ENCODE measurements at regions not wholly inside any gene's neighbourhood (a gene's known extent, or its start where the extent isn't known, plus 50 kb on each side); places are given as distances from the start of the nearest gene placed in this dataset.

- DNase-seq (ENCODE audit: low read depth), result no peak
- H3K4me3 ChIP-seq (ENCODE audit: low read depth, low read length), result no peak overlapping the region
- no peak for TF ChIP-seq CTCF (conservative IDR thresholded peaks at IDR 0.05; ENCODE audit: low read depth, low read length)
Observed at GRCh38 chr2:128834880-128835252, 516.2 kb upstream of the HS6ST1 start.

- no peak for TF ChIP-seq CTCF (conservative IDR thresholded peaks at IDR 0.05; ENCODE audit: low read depth, low read length)
- H3K4me3 ChIP-seq (ENCODE audit: low read depth, low read length), result no peak overlapping the region
- no peak for DNase-seq (ENCODE audit: low read depth)
Observed at GRCh38 chr2:128835342-128835855, 516.7 kb upstream of the HS6ST1 start.

- DNase-seq (ENCODE audit: low read depth), result no peak
- no peak overlapping the region for H3K4me3 ChIP-seq (ENCODE audit: low read depth, low read length)
- no peak for TF ChIP-seq CTCF (conservative IDR thresholded peaks at IDR 0.05; ENCODE audit: low read depth, low read length)
Observed at GRCh38 chr2:128835974-128836373, 517.3 kb upstream of the HS6ST1 start.

- DNase-seq (ENCODE audit: low read depth), result no peak
- TF ChIP-seq CTCF (conservative IDR thresholded peaks at IDR 0.05; ENCODE audit: low read depth, low read length), result no peak
- H3K4me3 ChIP-seq (ENCODE audit: low read depth, low read length), result no peak overlapping the region
Observed at GRCh38 chr2:128836559-128837100, 518.0 kb upstream of the HS6ST1 start.

- H3K4me3 ChIP-seq (ENCODE audit: low read depth, low read length), result no peak overlapping the region
- no peak for DNase-seq (ENCODE audit: low read depth)
- TF ChIP-seq CTCF (conservative IDR thresholded peaks at IDR 0.05; ENCODE audit: low read depth, low read length), result no peak
Observed at GRCh38 chr2:128838244-128838643, 519.6 kb upstream of the HS6ST1 start.

GRCh38 chr2:128841803-128842202 lies 523.1 kb upstream of the HS6ST1 start:
- no peak overlapping the region for H3K4me3 ChIP-seq (ENCODE audit: low read depth, low read length)
- TF ChIP-seq CTCF (conservative IDR thresholded peaks at IDR 0.05; ENCODE audit: low read depth, low read length), result no peak
- no peak for DNase-seq (ENCODE audit: low read depth)

- TF ChIP-seq CTCF (conservative IDR thresholded peaks at IDR 0.05; ENCODE audit: low read depth, low read length), result no peak
- no peak overlapping the region for H3K4me3 ChIP-seq (ENCODE audit: low read depth, low read length)
- no peak for DNase-seq (ENCODE audit: low read depth)
Observed at GRCh38 chr2:128867311-128867710, 548.6 kb upstream of the HS6ST1 start.

Measured in choroid plexus epithelial cell (primary cell).